Endothelial cell of umbilical vein (primary cell): ENCODE measurements at regions not wholly inside any gene's neighbourhood (a gene's known extent, or its start where the extent isn't known, plus 50 kb on each side); places are given as distances from the start of the nearest gene placed in this dataset.

Source experiments
- BruUV-seq: library from RNA; stranded (reverse); fragments of 400-500 nt; replicated peaks from 2 replicates; lab custom pipeline; 2021; lab: Mats Ljungman, UMichigan
- CTCF ChIA-PET: fragments of 300-600, 350-600 bp; sonication (Branson Sonifier 250); formaldehyde crosslinking; loops from one replicate; lab custom pipeline; 2021; ENCODE audit warnings: antibody characterized with exemption, inconsistent platforms; lab: Charles Lee
- POLR2A ChIA-PET: fragments of 300-600, 350-600 bp; sonication (Branson Sonifier 250); formaldehyde crosslinking; loops from one replicate; lab custom pipeline; 2021; ENCODE audit warnings: antibody characterized with exemption, inconsistent platforms; lab: Charles Lee
- DNase-seq: peaks from one replicate; pipeline ENCODE4 v3.0.0-alpha.2; 2011; ENCODE audit warnings: low read depth, low spot score
- FAIRE-seq: peaks from 2 replicates; lab custom pipeline; 2011; peaks lifted over from hg19 to GRCh38; lab: Jason Lieb, UNC
- H2AFZ ChIP-seq: 2 replicates; pipeline ENCODE4 v1.6.0; 2012; ENCODE audit warnings: low read depth, low read length, control low read depth, inconsistent platforms
- H3K27ac ChIP-seq: 2 replicates; pipeline ENCODE4 v1.5.1; 2011; ENCODE audit warnings: low read depth, mild to moderate bottlenecking, control low read depth, low read length, moderate library complexity; ENCODE audit not compliant: insufficient read depth
- H3K27me3 ChIP-seq, 2 experiments: 2 replicates each; pipeline versions ENCODE4 v1.6.0 to v1.6.1; 2011; ENCODE audit warnings: low read length in 2 of 2, mixed read lengths in 1 of 2; ENCODE audit not compliant: control insufficient read depth in 2 of 2, insufficient read depth in 2 of 2
- H3K36me3 ChIP-seq, 2 experiments: 2 replicates in 1 of 2; 3 replicates in 1 of 2; pipeline ENCODE4 v1.5.1; 2011; ENCODE audit warnings: low read length in 2 of 2, mild to moderate bottlenecking in 1 of 2, moderate library complexity in 1 of 2; ENCODE audit not compliant: control insufficient read depth in 2 of 2, insufficient read depth in 2 of 2; ENCODE audit errors: extremely low read depth in 1 of 2
- H3K4me1 ChIP-seq: 3 replicates; pipeline ENCODE4 v1.5.1; 2011; ENCODE audit warnings: mild to moderate bottlenecking, low read length; ENCODE audit not compliant: control insufficient read depth, insufficient read depth; ENCODE audit errors: extremely low read depth
- H3K4me2 ChIP-seq: 2 replicates; pipeline ENCODE4 v1.6.1; 2011; ENCODE audit warnings: low read length, control low read depth, mixed read lengths; ENCODE audit not compliant: insufficient read depth
- H3K4me3 ChIP-seq, 3 experiments: fragments of 200-600 bp in 1 of 3; sonication (generic), shearing (Covaris generic) in 1 of 3; replicated peaks in 1 of 3; 2 replicates each; pipeline ENCODE4 v1.5.1; 2011 to 2016; ENCODE audit warnings: control low read depth in 3 of 3, low read length in 3 of 3, mild to moderate bottlenecking in 2 of 3, inconsistent platforms in 1 of 3, low read depth in 1 of 3, moderate library complexity in 1 of 3; ENCODE audit not compliant: insufficient read depth in 1 of 3
- H3K79me2 ChIP-seq: 2 replicates; pipeline ENCODE4 v1.6.0; 2012; ENCODE audit warnings: low read length, inconsistent platforms; ENCODE audit not compliant: control insufficient read depth, insufficient read depth
- H3K9ac ChIP-seq: replicated peaks from 2 replicates; pipeline ENCODE3; 2011; ENCODE audit warnings: low read length, control low read depth; ENCODE audit not compliant: insufficient read depth; ENCODE audit errors: extremely low read depth
- H3K9me1 ChIP-seq: replicated peaks from 3 replicates; pipeline ENCODE4 v1.6.0; 2011; ENCODE audit warnings: mild to moderate bottlenecking, low read length; ENCODE audit not compliant: control insufficient read depth, insufficient read depth; ENCODE audit errors: extremely low read depth
- H3K9me3 ChIP-seq: replicated peaks from 2 replicates; pipeline ENCODE4 v1.5.1; 2012; ENCODE audit warnings: low read length, inconsistent platforms; ENCODE audit not compliant: control insufficient read depth, insufficient read depth
- H4K20me1 ChIP-seq: replicated peaks from 2 replicates; pipeline ENCODE3; 2011; ENCODE audit warnings: mild to moderate bottlenecking, low read length; ENCODE audit not compliant: control insufficient read depth, insufficient read depth; ENCODE audit errors: extremely low read depth
- CTCF ChIP-seq, 2 donors: IDR thresholded peaks; 1 replicate in 1 of 2; 2 replicates in 1 of 2; pipeline ENCODE4 v1.5.1; 2011; ENCODE audit warnings: low read length in 2 of 2, mild to moderate bottlenecking in 2 of 2, moderate library complexity in 2 of 2, control low read depth in 1 of 2, inconsistent platforms in 1 of 2, low read depth in 1 of 2; ENCODE audit not compliant: insufficient read depth in 1 of 2; ENCODE audit errors: extremely low read depth in 1 of 2
- EZH2 ChIP-seq: IDR thresholded peaks from 2 replicates; pipeline ENCODE4 v1.6.1; 2012; ENCODE audit warnings: borderline replicate concordance, low read depth, mild to moderate bottlenecking, moderate library complexity, low read length, inconsistent platforms; ENCODE audit not compliant: severe bottlenecking
- FOS ChIP-seq: IDR thresholded peaks from 2 replicates; pipeline ENCODE4 v1.6.1; 2011; ENCODE audit warnings: mild to moderate bottlenecking, low read length, moderate library complexity, borderline replicate concordance; ENCODE audit not compliant: insufficient read depth
- GATA2 ChIP-seq: IDR thresholded peaks from 2 replicates; pipeline ENCODE4 v1.7.0; 2011; ENCODE audit warnings: low read depth, mild to moderate bottlenecking, moderate library complexity, mixed read lengths, low read length; ENCODE audit not compliant: insufficient read length, insufficient read depth
- JUN ChIP-seq: IDR thresholded peaks from 2 replicates; pipeline ENCODE4 v1.6.1; 2011; ENCODE audit warnings: borderline replicate concordance, low read depth; ENCODE audit not compliant: insufficient read length, insufficient read depth
- MAX ChIP-seq: IDR thresholded peaks from 2 replicates; pipeline ENCODE4 v1.6.1; 2011; ENCODE audit not compliant: insufficient read depth, insufficient read length
- MYC ChIP-seq: IDR thresholded peaks from one replicate; pipeline ENCODE4 v1.6.1; 2011; ENCODE audit warnings: mild to moderate bottlenecking, low read depth, low read length
- POLR2A ChIP-seq: IDR thresholded peaks from 2 replicates; pipeline ENCODE4 v1.6.1; 2012; ENCODE audit warnings: low read depth, mild to moderate bottlenecking, control low read depth, low read length
- POLR2AphosphoS5 ChIP-seq: IDR thresholded peaks from 2 replicates; pipeline ENCODE4 v1.6.1; 2012; ENCODE audit warnings: low read depth, mild to moderate bottlenecking, control low read depth, low read length, moderate library complexity; ENCODE audit not compliant: insufficient read depth
- dilution Hi-C: fragments of 300-500 bp; cut with MboI; formaldehyde crosslinking; loops from one replicate; pipeline ENCODE4 v1.15.0; 2019; ENCODE audit warnings: low sequenced_read_pairs; ENCODE audit not compliant: extremely low pct_ligation_motif_present
- intact Hi-C: fragments of 100-400 bp; cut with micrococcal nuclease; formaldehyde crosslinking; loops from one replicate; pipeline ENCODE4 v1.10.0; 2022

GRCh38 chr12:113762155-113762881, 203.8 kb downstream of the RBM19 start:
- Histone ChIP-seq H3K36me3 (no peaks in the 10 kb centered on the region), H3K9me3 (no peaks in the 10 kb centered on the region), H3K4me3 (no peak overlapping the region), H3K27me3 (no peaks in the 10 kb centered on the region), H3K27ac (no peak overlapping the region), H3K4me2 (no peak overlapping the region), H3K9ac (no peak overlapping the region), H3K79me2 (no peaks in the 10 kb centered on the region), H2AFZ (no peak overlapping the region), H3K9me1 (no peaks in the 10 kb centered on the region), H3K4me1 (no peaks in the 10 kb centered on the region), H4K20me1 (no peaks in the 10 kb centered on the region)
- CTCF ChIA-PET: no interaction called here
- FAIRE-seq: no peak
- TF ChIP-seq JUN (no peak), GATA2 (no peak), MAX (no peak), CTCF (IDR thresholded peaks at IDR 0.05; ENCODE audit: extremely low read depth in 1 of 2, insufficient read depth in 1 of 2, low read depth in 1 of 2, low read length in 2 of 2) (no peak), POLR2AphosphoS5 (no peak), MYC (no peak), EZH2 (no peak), FOS (no peak), POLR2A (no peak)
- intact Hi-C loops (loop anchor here (2.0 kb wide), 1 partner anchor 42 kb away; no protein-coding TSS in a partner anchor), dilution Hi-C loops (no loop called here)
- DNase-seq: no peak
- POLR2A ChIA-PET: no interaction called here
- no TSS peak for BruUV-seq
